Mesenchymal stem cell (in vitro differentiated cells and primary cell): ENCODE measurements at regions not wholly inside any gene's neighbourhood (a gene's known extent, or its start where the extent isn't known, plus 50 kb on each side); places are given as distances from the start of the nearest gene placed in this dataset.

Source experiments
- DNase-seq: peaks from one replicate; pipeline ENCODE4 v3.0.0-alpha.2; 2013
- H2AFZ ChIP-seq: one replicate; pipeline ENCODE4 v1.6.1; 2013; ENCODE audit warnings: low read depth, mild to moderate bottlenecking, control low read depth, inconsistent platforms, low read length, moderate library complexity
- H2AK5ac ChIP-seq: 2 replicates; pipeline ENCODE4 v1.6.1; 2013; ENCODE audit warnings: low read length, moderate library complexity, mild to moderate bottlenecking, inconsistent platforms; ENCODE audit not compliant: severe bottlenecking
- H2BK120ac ChIP-seq: one replicate; pipeline ENCODE4 v1.6.1; 2013; ENCODE audit warnings: low read depth, mild to moderate bottlenecking, inconsistent platforms, low read length, moderate library complexity
- H2BK12ac ChIP-seq, 2 experiments: one replicate each; pipeline ENCODE4 v1.6.1; 2013; ENCODE audit warnings: inconsistent platforms in 2 of 2, low read length in 2 of 2, mild to moderate bottlenecking in 2 of 2, moderate library complexity in 2 of 2, control low read depth in 1 of 2
- H2BK15ac ChIP-seq: one replicate; pipeline ENCODE4 v1.6.1; 2013; ENCODE audit warnings: mild to moderate bottlenecking, low read depth, inconsistent platforms; ENCODE audit not compliant: poor library complexity, severe bottlenecking
- H2BK5ac ChIP-seq: 2 replicates; pipeline ENCODE4 v1.6.1; 2013; ENCODE audit warnings: low read depth, mild to moderate bottlenecking, low read length, control low read depth, inconsistent platforms; ENCODE audit not compliant: poor library complexity, severe bottlenecking
- H3K14ac ChIP-seq, 2 experiments: one replicate each; pipeline ENCODE4 v1.6.1; 2013; ENCODE audit warnings: inconsistent platforms in 2 of 2, low read length in 2 of 2, control low read depth in 1 of 2, mild to moderate bottlenecking in 1 of 2, moderate library complexity in 1 of 2
- H3K18ac ChIP-seq, 2 experiments: one replicate each; pipeline ENCODE4 v1.6.1; 2013; ENCODE audit warnings: inconsistent platforms in 2 of 2, low read length in 2 of 2, control low read depth in 1 of 2, low read depth in 1 of 2, mild to moderate bottlenecking in 1 of 2
- H3K23ac ChIP-seq, 2 experiments: one replicate each; pipeline ENCODE4 v1.6.1; 2013; ENCODE audit warnings: inconsistent platforms in 2 of 2, low read length in 2 of 2, mild to moderate bottlenecking in 2 of 2, moderate library complexity in 2 of 2, control low read depth in 1 of 2
- H3K27ac ChIP-seq: 2 replicates; pipeline ENCODE4 v1.5.1; 2013; ENCODE audit warnings: mild to moderate bottlenecking, moderate library complexity, low read length, control low read depth, inconsistent platforms; ENCODE audit not compliant: poor library complexity, severe bottlenecking
- H3K27me3 ChIP-seq, 2 experiments: 2 replicates each; pipeline versions ENCODE4 v1.6.1 to v1.7.0; 2013; ENCODE audit warnings: low read length in 2 of 2, mild to moderate bottlenecking in 2 of 2, moderate library complexity in 2 of 2, control low read depth in 1 of 2, inconsistent platforms in 1 of 2; ENCODE audit not compliant: control insufficient read depth in 1 of 2, insufficient read depth in 1 of 2
- H3K36me3 ChIP-seq, 2 experiments: 2 replicates each; pipeline versions ENCODE4 v1.6.1 to v1.7.0; 2013; ENCODE audit warnings: low read length in 2 of 2, control low read depth in 1 of 2, inconsistent platforms in 1 of 2, low read depth in 1 of 2, mild to moderate bottlenecking in 1 of 2; ENCODE audit not compliant: insufficient read depth in 2 of 2, control insufficient read depth in 1 of 2
- H3K4ac ChIP-seq, 2 experiments: one replicate each; pipeline ENCODE4 v1.6.1; 2013; ENCODE audit warnings: inconsistent platforms in 2 of 2, low read length in 2 of 2, mild to moderate bottlenecking in 2 of 2, moderate library complexity in 2 of 2, control low read depth in 1 of 2, low read depth in 1 of 2
- H3K4me1 ChIP-seq: 2 replicates; pipeline ENCODE4 v1.6.1; 2013; ENCODE audit warnings: low read depth, low read length, control low read depth; ENCODE audit not compliant: control insufficient read depth, insufficient read depth
- H3K4me2 ChIP-seq: 2 replicates; pipeline ENCODE4 v1.6.1; 2013; ENCODE audit warnings: low read length, mild to moderate bottlenecking, inconsistent platforms; ENCODE audit not compliant: poor library complexity, severe bottlenecking
- H3K4me3 ChIP-seq, 2 experiments: 2 replicates each; pipeline versions ENCODE4 v1.5.1 to v1.7.0; 2013; ENCODE audit warnings: low read length in 2 of 2, mild to moderate bottlenecking in 2 of 2, control low read depth in 1 of 2, low read depth in 1 of 2; ENCODE audit not compliant: insufficient read depth in 1 of 2
- H3K79me1 ChIP-seq: replicated peaks from 2 replicates; pipeline ENCODE4 v1.6.1; 2013; ENCODE audit warnings: mild to moderate bottlenecking, control low read depth, low read length, inconsistent platforms; ENCODE audit not compliant: poor library complexity, severe bottlenecking
- H3K9ac ChIP-seq: 2 replicates; pipeline ENCODE4 v1.7.0; 2013; ENCODE audit warnings: mild to moderate bottlenecking, low read length, moderate library complexity
- H3K9me3 ChIP-seq: 2 replicates; pipeline ENCODE4 v1.7.0; 2013; ENCODE audit warnings: mild to moderate bottlenecking, low read length; ENCODE audit not compliant: control insufficient read depth
- H4K8ac ChIP-seq: one replicate; pipeline ENCODE4 v1.6.1; 2013; ENCODE audit warnings: inconsistent platforms, mild to moderate bottlenecking, low read length, moderate library complexity
- H4K91ac ChIP-seq: one replicate; pipeline ENCODE4 v1.6.1; 2013; ENCODE audit warnings: mild to moderate bottlenecking, low read length, inconsistent platforms
- WGBS: methylation state at CpG from one replicate; pipeline ENCODE4 v1.1.7; 2013; ENCODE audit warnings: mixed read lengths; 5-methylcytosine and 5-hydroxymethylcytosine counted together

DNA sequence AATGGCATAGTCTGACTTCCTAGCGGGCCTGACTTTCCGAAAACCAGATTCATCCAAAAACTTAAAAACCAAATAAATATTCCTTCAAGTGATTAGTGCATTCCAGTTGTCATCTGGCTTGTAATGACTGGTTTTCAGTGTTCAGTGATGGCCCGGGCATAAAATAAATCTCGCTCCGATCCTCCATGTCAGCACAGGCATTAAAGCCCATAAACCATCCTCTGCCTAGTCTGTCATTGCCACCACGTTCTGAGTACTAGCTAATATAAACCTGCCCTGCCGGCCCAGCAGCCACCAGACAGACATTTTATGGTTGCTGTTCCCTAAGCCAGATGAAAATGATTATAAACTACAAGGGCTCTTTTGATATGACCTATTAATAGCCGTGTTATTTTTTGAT, 232.3 kb upstream of the GMDS start:
- no peak for DNase-seq
- no peaks in the 10 kb centered on the region for H3K27me3 ChIP-seq
- no peak overlapping the region for H4K8ac ChIP-seq
- H3K9me3 ChIP-seq: peaks cover 17% of the 10 kb centered on the region
- no peak overlapping the region for H3K9ac ChIP-seq
- H2BK5ac ChIP-seq: no peak overlapping the region
- no peak overlapping the region for H3K23ac ChIP-seq
- peak overlapping the region; percentile 40 for H2AK5ac ChIP-seq
- H3K18ac ChIP-seq: no peak overlapping the region
- H3K4me1 ChIP-seq: peaks cover 14% of the 10 kb centered on the region
- 56% methylated on average over 8 of the region's 8 CpGs for WGBS
- H2AFZ ChIP-seq: no peak overlapping the region
- no peak overlapping the region for H3K4me3 ChIP-seq
- H3K27ac ChIP-seq: peak overlapping the region; percentile 81
- no peak overlapping the region for H4K91ac ChIP-seq
- no peak overlapping the region for H2BK120ac ChIP-seq
- H3K4ac ChIP-seq: no peak overlapping the region
- no peaks in the 10 kb centered on the region for H3K79me1 ChIP-seq
- H3K4me2 ChIP-seq: peak overlapping the region; percentile 25
- peaks cover 0 to 3% of the 10 kb centered on the region in 2 experiments for H3K36me3 ChIP-seq
- H3K14ac ChIP-seq: no peak overlapping the region
- no peak overlapping the region for H2BK12ac ChIP-seq
- H2BK15ac ChIP-seq: no peak overlapping the region

GRCh38 chr6:2477250-2477649, 231.8 kb upstream of the GMDS start:
- Histone ChIP-seq H3K9me3 (peaks cover 12% of the 10 kb centered on the region), H3K4ac (no peak overlapping the region), H3K4me1 (peaks cover 14% of the 10 kb centered on the region), H3K14ac (no peak overlapping the region), H3K36me3 (no peaks in the 10 kb centered on the region), H2AK5ac (no peak overlapping the region), H2BK12ac (no peak overlapping the region), H2AFZ (no peak overlapping the region), H2BK15ac (no peak overlapping the region), H4K91ac (no peak overlapping the region), H3K23ac (no peak overlapping the region), H3K27ac (no peak overlapping the region), H2BK120ac (no peak overlapping the region), H3K4me3 (no peak overlapping the region), H2BK5ac (no peak overlapping the region), H3K18ac (no peak overlapping the region), H3K4me2 (no peak overlapping the region), H3K9ac (no peak overlapping the region), H3K27me3 (no peaks in the 10 kb centered on the region), H4K8ac (no peak overlapping the region), H3K79me1 (no peaks in the 10 kb centered on the region)
- WGBS: no CpG with 5 or more reads among the region's 1 CpG
- DNase-seq: no peak

- Histone ChIP-seq H3K27me3 (no peaks in the 10 kb centered on the region), H3K36me3 (no peaks in the 10 kb centered on the region), H3K9me3 (peaks cover 5% of the 10 kb centered on the region), H3K4me3 (no peak overlapping the region), H3K9ac (no peak overlapping the region), H2BK5ac (no peak overlapping the region), H3K4me2 (no peak overlapping the region), H2BK120ac (no peak overlapping the region), H3K79me1 (no peaks in the 10 kb centered on the region), H3K27ac (no peak overlapping the region), H4K91ac (no peak overlapping the region), H3K23ac (no peak overlapping the region), H2BK15ac (no peak overlapping the region), H4K8ac (no peak overlapping the region), H3K18ac (no peak overlapping the region), H2AK5ac (peak overlapping the region; percentile 43), H3K4ac (no peak overlapping the region), H2AFZ (no peak overlapping the region), H2BK12ac (no peak overlapping the region), H3K4me1 (peaks cover 16% of the 10 kb centered on the region), H3K14ac (no peak overlapping the region)
- DNase-seq: no peak
- whole genome bisulfite sequencing: 68% methylated on average over 4 of the region's 4 CpGs
Observed at GRCh38 chr6:2476376-2476775, 231.0 kb upstream of the GMDS start.

- Histone ChIP-seq H3K4ac (no peak overlapping the region), H3K9ac (no peak overlapping the region), H2BK12ac (no peak overlapping the region), H3K79me1 (no peaks in the 10 kb centered on the region), H3K36me3 (no peaks in the 10 kb centered on the region), H3K18ac (no peak overlapping the region), H3K27me3 (peaks cover 26 to 32% of the 10 kb centered on the region in 2 experiments), H2AFZ (no peak overlapping the region), H2BK5ac (no peak overlapping the region), H3K9me3 (no peaks in the 10 kb centered on the region), H3K14ac (no peak overlapping the region), H3K4me2 (no peak overlapping the region), H2BK15ac (no peak overlapping the region), H3K4me1 (peaks cover 13% of the 10 kb centered on the region), H4K91ac (no peak overlapping the region), H3K27ac (no peak overlapping the region), H2AK5ac (no peak overlapping the region), H3K23ac (no peak overlapping the region), H4K8ac (no peak overlapping the region), H2BK120ac (no peak overlapping the region), H3K4me3 (no peak overlapping the region)
- WGBS: 85% methylated on average over 9 of the region's 9 CpGs
- DNase-seq: no peak
Observed at GRCh38 chr6:2471472-2471871, 226.1 kb upstream of the GMDS start.
